ENCODE measurements at regions not wholly inside any gene's neighbourhood (a gene's known extent, or its start where the extent isn't known, plus 50 kb on each side); places are given as distances from the start of the nearest gene placed in this dataset.

GRCh38 chr5:145090115-145090514 lies 745.0 kb downstream of the PRELID2 start:
- Mint-ChIP-seq H3K4me3 (no peak overlapping the region), H3K9me3 (no peaks in the 10 kb centered on the region), H3K27me3 (ENCODE audit: low read depth, poor library complexity) (peaks cover 3% of the 10 kb centered on the region), H3K27ac (no peak overlapping the region), H3K4me1 (no peaks in the 10 kb centered on the region), H3K36me3 (ENCODE audit: low read depth) (no peaks in the 10 kb centered on the region)
- no peak for DNase-seq
- TF ChIP-seq CTCF (IDR thresholded peaks at IDR 0.05), result no peak

- H3K27me3 Mint-ChIP-seq (ENCODE audit: low read depth, poor library complexity), result no peaks in the 10 kb centered on the region
- H3K9me3 Mint-ChIP-seq, result no peaks in the 10 kb centered on the region
- H3K4me3 Mint-ChIP-seq, result no peak overlapping the region
- DNase-seq, result no peak
- H3K4me1 Mint-ChIP-seq, result no peaks in the 10 kb centered on the region
- H3K27ac Mint-ChIP-seq, result no peak overlapping the region
- no peak for TF ChIP-seq CTCF (IDR thresholded peaks at IDR 0.05)
- no peaks in the 10 kb centered on the region for H3K36me3 Mint-ChIP-seq (ENCODE audit: low read depth)
Observed at GRCh38 chr5:145084834-145085233, 750.3 kb downstream of the PRELID2 start.

GRCh38 chr5:145077028-145077427 lies 758.1 kb downstream of the PRELID2 start:
- Mint-ChIP-seq H3K9me3 (no peaks in the 10 kb centered on the region), H3K36me3 (ENCODE audit: low read depth) (no peaks in the 10 kb centered on the region), H3K4me3 (no peak overlapping the region), H3K27ac (no peak overlapping the region), H3K27me3 (ENCODE audit: low read depth, poor library complexity) (peaks cover 4% of the 10 kb centered on the region), H3K4me1 (peaks cover 16% of the 10 kb centered on the region)
- no peak for TF ChIP-seq CTCF (IDR thresholded peaks at IDR 0.05)
- DNase-seq, result no peak

GRCh38 chr5:145076040-145076439 lies 759.1 kb downstream of the PRELID2 start:
- Mint-ChIP-seq H3K4me1 (peaks cover 16% of the 10 kb centered on the region), H3K4me3 (no peak overlapping the region), H3K27ac (no peak overlapping the region), H3K36me3 (ENCODE audit: low read depth) (no peaks in the 10 kb centered on the region), H3K9me3 (no peaks in the 10 kb centered on the region), H3K27me3 (ENCODE audit: low read depth, poor library complexity) (peaks cover 4% of the 10 kb centered on the region)
- TF ChIP-seq CTCF (IDR thresholded peaks at IDR 0.05), result no peak
- no peak for DNase-seq

- H3K4me1 Mint-ChIP-seq, result peaks cover 16% of the 10 kb centered on the region
- H3K4me3 Mint-ChIP-seq, result no peak overlapping the region
Observed at GRCh38 chr5:145072889-145073288, 762.3 kb downstream of the PRELID2 start.

More at GRCh38 chr5:145072889-145073288, 762.3 kb downstream of the PRELID2 start:
- peak; percentile 10 for DNase-seq
- no peak for TF ChIP-seq CTCF (IDR thresholded peaks at IDR 0.05)
- H3K36me3 Mint-ChIP-seq (ENCODE audit: low read depth), result no peaks in the 10 kb centered on the region
- H3K9me3 Mint-ChIP-seq, result no peaks in the 10 kb centered on the region
- H3K27me3 Mint-ChIP-seq (ENCODE audit: low read depth, poor library complexity), result peaks cover 4% of the 10 kb centered on the region
- H3K27ac Mint-ChIP-seq, result no peak overlapping the region
